ENCODE measurements at regions not wholly inside any gene's neighbourhood (a gene's known extent, or its start where the extent isn't known, plus 50 kb on each side); places are given as distances from the start of the nearest gene placed in this dataset.

DNA sequence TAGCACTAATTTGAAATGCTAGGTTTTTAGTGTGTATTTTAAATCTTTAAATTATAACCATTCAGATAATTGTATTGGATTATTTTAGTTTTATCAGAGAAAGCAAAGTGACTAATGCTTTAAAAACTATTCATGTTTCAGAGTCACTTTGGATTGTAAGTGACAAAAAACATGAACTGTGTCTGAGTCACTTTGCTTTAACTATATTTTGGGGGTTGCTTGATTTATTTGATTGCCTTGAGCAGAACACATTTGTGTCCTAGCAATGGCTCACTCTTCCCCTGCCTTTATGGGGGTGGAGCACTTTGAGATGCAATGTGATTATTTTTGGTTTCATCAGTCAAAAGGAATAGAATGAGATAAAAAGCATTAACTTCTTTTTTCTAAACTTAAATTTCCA, 188.4 kb upstream of the ARX start:
- TF ChIP-seq, protein P1, sequence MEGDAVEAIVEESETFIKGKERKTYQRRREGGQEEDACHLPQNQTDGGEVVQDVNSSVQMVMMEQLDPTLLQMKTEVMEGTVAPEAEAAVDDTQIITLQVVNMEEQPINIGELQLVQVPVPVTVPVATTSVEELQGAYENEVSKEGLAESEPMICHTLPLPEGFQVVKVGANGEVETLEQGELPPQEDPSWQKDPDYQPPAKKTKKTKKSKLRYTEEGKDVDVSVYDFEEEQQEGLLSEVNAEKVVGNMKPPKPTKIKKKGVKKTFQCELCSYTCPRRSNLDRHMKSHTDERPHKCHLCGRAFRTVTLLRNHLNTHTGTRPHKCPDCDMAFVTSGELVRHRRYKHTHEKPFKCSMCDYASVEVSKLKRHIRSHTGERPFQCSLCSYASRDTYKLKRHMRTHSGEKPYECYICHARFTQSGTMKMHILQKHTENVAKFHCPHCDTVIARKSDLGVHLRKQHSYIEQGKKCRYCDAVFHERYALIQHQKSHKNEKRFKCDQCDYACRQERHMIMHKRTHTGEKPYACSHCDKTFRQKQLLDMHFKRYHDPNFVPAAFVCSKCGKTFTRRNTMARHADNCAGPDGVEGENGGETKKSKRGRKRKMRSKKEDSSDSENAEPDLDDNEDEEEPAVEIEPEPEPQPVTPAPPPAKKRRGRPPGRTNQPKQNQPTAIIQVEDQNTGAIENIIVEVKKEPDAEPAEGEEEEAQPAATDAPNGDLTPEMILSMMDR (conservative IDR thresholded peaks at IDR 0.05 in 1 of 2, IDR thresholded peaks at IDR 0.05 in 1 of 2; ENCODE audit: extremely low read depth in 1 of 2, insufficient read depth in 1 of 2, low read depth in 1 of 2, low read length in 2 of 2): no peak
- TF ChIP-seq EZH2 (IDR thresholded peaks at IDR 0.05; ENCODE audit: borderline replicate concordance, low read length): no peak
